Body of pancreas (tissue), 4 donors: ENCODE measurements at regions not wholly inside any gene's neighbourhood (a gene's known extent, or its start where the extent isn't known, plus 50 kb on each side); places are given as distances from the start of the nearest gene placed in this dataset.

Source experiments
- ATAC-seq: fragments of 150-250 bp; one replicate; pipeline ENCODE4 v1.9.1; 2016
- DNase-seq, 4 donors: peaks; one replicate each; pipeline ENCODE4 v3.0.0-alpha.2; 2019
- H3K27ac ChIP-seq, 4 donors: fragments of 200-600 bp; sonication (generic); 1 replicate in 3 of 4; 2 replicates in 1 of 4; pipeline versions ENCODE4 v1.5.1 to v1.6.1; 2016 to 2019; ENCODE audit warnings: mild to moderate bottlenecking in 1 of 4, mixed read lengths in 1 of 4, moderate library complexity in 1 of 4
- H3K27me3 ChIP-seq, 2 donors: fragments of 200-600 bp; sonication (generic); one replicate each; pipeline ENCODE4 v1.6.0; 2016; ENCODE audit warnings: mild to moderate bottlenecking in 1 of 2
- H3K36me3 ChIP-seq, 2 donors: fragments of 200-600 bp; sonication (generic); replicated peaks in 1 of 2; 2 replicates each; pipeline ENCODE4 v1.5.1; 2016; ENCODE audit warnings: low read depth in 2 of 2; ENCODE audit not compliant: insufficient read depth in 1 of 2
- H3K4me1 ChIP-seq: fragments of 200-600 bp; sonication (generic); one replicate; pipeline ENCODE4 v1.6.0; 2016
- H3K4me3 ChIP-seq, 2 donors: fragments of 200-600 bp; sonication (generic); 1 replicate in 1 of 2; 2 replicates in 1 of 2; pipeline ENCODE4 v1.5.1; 2016 to 2019
- H3K9me3 ChIP-seq, 3 donors: fragments of 200-600 bp; sonication (generic); 1 replicate in 2 of 3; 2 replicates in 1 of 3; pipeline ENCODE4 v1.5.1; 2016
- CTCF ChIP-seq, 7 experiments: fragments of 450-650 bp in 4 of 7; fragments of 200-600 bp in 3 of 7; sonication (generic) in 3 of 7; IDR thresholded peaks; one replicate each; pipeline ENCODE4 v1.5.1; 2016 to 2019; ENCODE audit warnings: antibody characterized with exemption in 7 of 7
- POLR2A ChIP-seq, 3 donors: fragments of 450-650 bp; IDR thresholded peaks; one replicate each; pipeline ENCODE4 v1.6.1; 2016; ENCODE audit warnings: antibody characterized with exemption in 3 of 3, mild to moderate bottlenecking in 2 of 3
- WGBS, 2 donors: methylation state at CpG; one replicate each; pipeline ENCODE4 v1.1.5; 2017; 5-methylcytosine and 5-hydroxymethylcytosine counted together
- intact Hi-C: fragments of 100-400 bp; cut with DNase I; formaldehyde crosslinking; loops from one replicate; pipeline ENCODE4 v1.15.1; 2023

- no peaks in the 10 kb centered on the region for H3K27me3 ChIP-seq
- no peak for DNase-seq
- H3K4me1 ChIP-seq: no peaks in the 10 kb centered on the region
- no peak overlapping the region for H3K4me3 ChIP-seq
- H3K36me3 ChIP-seq: no peaks in the 10 kb centered on the region
- H3K27ac ChIP-seq: no peak overlapping the region
- 25 to 50% methylated on average over 1 of the region's 1 CpG for WGBS, 2 donors
- ATAC-seq: no peak
- no peaks in the 10 kb centered on the region for H3K9me3 ChIP-seq
- intact Hi-C loops: no loop called here
- TF ChIP-seq CTCF (IDR thresholded peaks at IDR 0.05) (no peak), POLR2A (IDR thresholded peaks at IDR 0.05) (no peak)
Observed at GRCh38 chr7:67882843-67883242, 886.2 kb downstream of the TYW1 start.

- ATAC-seq: no peak
- intact Hi-C loops: no loop called here
Observed at GRCh38 chr7:67890316-67890715, 893.7 kb downstream of the TYW1 start.

GRCh38 chr7:67894746-67895145 is 898.1 kb downstream of the TYW1 start:
- intact Hi-C loops: no loop called here
- Histone ChIP-seq H3K4me1 (no peaks in the 10 kb centered on the region), H3K27me3 (no peaks in the 10 kb centered on the region), H3K27ac (no peak overlapping the region), H3K4me3 (no peak overlapping the region), H3K36me3 (no peaks in the 10 kb centered on the region), H3K9me3 (no peaks in the 10 kb centered on the region)
- no peak for DNase-seq
- 78 to 79% methylated on average over 6 of the region's 6 CpGs for WGBS, 2 donors
- no peak for ATAC-seq
- TF ChIP-seq CTCF (IDR thresholded peaks at IDR 0.05) (no peak), POLR2A (IDR thresholded peaks at IDR 0.05) (no peak)

More at GRCh38 chr7:67890316-67890715, 893.7 kb downstream of the TYW1 start:
- Histone ChIP-seq H3K27me3 (no peaks in the 10 kb centered on the region), H3K27ac (no peak overlapping the region), H3K36me3 (no peaks in the 10 kb centered on the region), H3K4me1 (no peaks in the 10 kb centered on the region), H3K4me3 (no peak overlapping the region), H3K9me3 (peaks cover 0 to 9% (median 0%) of the 10 kb centered on the region in 3 donors)
- DNase-seq: no peak
- TF ChIP-seq POLR2A (IDR thresholded peaks at IDR 0.05) (no peak), CTCF (IDR thresholded peaks at IDR 0.05) (no peak)
- 69 to 77% methylated on average over 6 to 12 of the region's 12 CpGs for WGBS, 2 donors

GRCh38 chr7:67896721-67897120 is 900.1 kb downstream of the TYW1 start:
- ATAC-seq: no peak
- Histone ChIP-seq H3K4me3 (no peak overlapping the region), H3K9me3 (no peaks in the 10 kb centered on the region), H3K4me1 (no peaks in the 10 kb centered on the region), H3K36me3 (no peaks in the 10 kb centered on the region), H3K27ac (no peak overlapping the region), H3K27me3 (no peaks in the 10 kb centered on the region)
- TF ChIP-seq CTCF (IDR thresholded peaks at IDR 0.05) (no peak), POLR2A (IDR thresholded peaks at IDR 0.05) (no peak)
- no peak for DNase-seq
- intact Hi-C loops: no loop called here

- Histone ChIP-seq H3K4me1 (peaks cover 7% of the 10 kb centered on the region), H3K27ac (no peak overlapping the region), H3K9me3 (no peaks in the 10 kb centered on the region), H3K27me3 (no peaks in the 10 kb centered on the region), H3K36me3 (no peaks in the 10 kb centered on the region), H3K4me3 (no peak overlapping the region)
- TF ChIP-seq CTCF (IDR thresholded peaks at IDR 0.05) (no peak), POLR2A (IDR thresholded peaks at IDR 0.05) (no peak)
- WGBS, 2 donors: 86 to 87% methylated on average over 2 of the region's 2 CpGs
- DNase-seq (no peak), ATAC-seq (no peak)
- intact Hi-C loops: no loop called here
Observed at GRCh38 chr7:67900456-67900855, 903.8 kb downstream of the TYW1 start.
